ENCODE measurements at regions not wholly inside any gene's neighbourhood (a gene's known extent, or its start where the extent isn't known, plus 50 kb on each side); places are given as distances from the start of the nearest gene placed in this dataset.

- no peak for DNase-seq
Measured at GRCh38 chr3:194268654-194269512, 82.2 kb downstream of the CPN2 start.

GRCh38 chr3:194269610-194270145 lies 81.5 kb downstream of the CPN2 start:
- DNase-seq, result no peak

- no peak for DNase-seq
Measured at GRCh38 chr3:194270627-194271459, 80.3 kb downstream of the CPN2 start.

- no peak for DNase-seq
Measured at GRCh38 chr3:194271460-194272035, 79.6 kb downstream of the CPN2 start.

GRCh38 chr3:194272221-194272620 lies 78.9 kb downstream of the CPN2 start:
- DNase-seq, result no peak

GRCh38 chr3:194272861-194273742 lies 78.0 kb downstream of the CPN2 start:
- no peak for DNase-seq

- DNase-seq, result no peak
Measured at GRCh38 chr3:194273743-194274310, 77.3 kb downstream of the CPN2 start.

- no peak for DNase-seq
Measured at GRCh38 chr3:194274424-194275085, 76.6 kb downstream of the CPN2 start.

- no peak for DNase-seq
Measured at GRCh38 chr3:194275291-194275690, 75.8 kb downstream of the CPN2 start.

- DNase-seq, result no peak
Measured at GRCh38 chr3:194275721-194276120, 75.4 kb downstream of the CPN2 start.

GRCh38 chr3:194276768-194277103 lies 74.4 kb downstream of the CPN2 start:
- DNase-seq, result no peak

- DNase-seq, result peak; percentile 78
Measured at GRCh38 chr3:194277104-194277785, 73.9 kb downstream of the CPN2 start.

GRCh38 chr3:194277786-194278130 lies 73.4 kb downstream of the CPN2 start:
- peak; percentile 56 for DNase-seq

GRCh38 chr3:194278186-194278845 lies 72.8 kb downstream of the CPN2 start:
- DNase-seq, result peak; percentile 37

- no peak for DNase-seq
Measured at GRCh38 chr3:194279101-194279500, 72.0 kb downstream of the CPN2 start.

GRCh38 chr3:194279701-194280360 lies 71.3 kb downstream of the CPN2 start:
- no peak for DNase-seq

GRCh38 chr3:194280777-194281176 lies 70.4 kb downstream of the CPN2 start:
- DNase-seq, result no peak

GRCh38 chr3:194281306-194281705 lies 69.8 kb downstream of the CPN2 start:
- no peak for DNase-seq

GRCh38 chr3:194281766-194282165 lies 69.4 kb downstream of the CPN2 start:
- DNase-seq, result no peak
